Glomerular endothelial cell (primary cell): ENCODE measurements at regions not wholly inside any gene's neighbourhood (a gene's known extent, or its start where the extent isn't known, plus 50 kb on each side); places are given as distances from the start of the nearest gene placed in this dataset.

Source experiments
- DNase-seq: peaks from one replicate; pipeline ENCODE4 v3.0.0-alpha.2; 2011; ENCODE audit warnings: low read depth, low spot score; ENCODE audit errors: extremely low read depth

DNA sequence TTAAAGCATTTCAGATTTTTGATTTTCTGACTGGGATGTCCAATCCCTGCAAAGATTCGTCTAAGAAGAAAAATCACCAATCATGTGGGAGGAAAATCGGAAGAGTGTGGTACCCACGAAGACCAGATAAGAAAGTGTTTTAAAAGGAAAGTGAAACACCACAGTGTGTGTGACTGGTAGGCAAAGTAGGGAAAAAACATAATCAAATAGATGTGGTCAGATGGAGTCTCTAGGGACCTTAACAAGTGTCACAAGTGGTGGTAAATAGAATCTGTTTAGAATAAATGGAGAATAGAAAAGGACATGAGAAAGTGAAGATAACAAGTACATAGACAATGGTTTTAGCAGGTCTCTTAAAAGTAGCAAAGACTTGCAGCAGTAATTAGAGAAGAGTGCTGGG lies 154.6 kb downstream of the SLC30A10 start:
- DNase-seq, result no peak

DNA sequence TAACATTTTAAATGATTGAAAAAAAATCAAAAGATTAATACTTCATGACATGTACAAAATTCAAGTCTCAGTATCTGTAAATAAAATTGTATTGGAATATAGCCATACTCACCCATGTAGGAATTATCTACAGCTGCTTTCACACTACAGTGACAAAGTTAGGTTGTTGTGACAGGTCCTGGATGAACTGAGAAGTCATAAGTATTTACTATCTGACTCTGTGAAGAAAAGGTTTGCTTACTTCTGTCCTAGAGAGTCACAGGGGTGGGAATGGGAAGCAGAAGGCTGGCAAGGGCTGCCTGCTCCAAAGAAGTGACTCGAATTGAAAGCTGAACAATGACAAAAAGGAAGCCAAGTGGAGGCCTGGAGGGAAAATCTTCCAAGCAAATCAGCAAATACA lies 155.2 kb downstream of the SLC30A10 start:
- DNase-seq, result no peak

DNA sequence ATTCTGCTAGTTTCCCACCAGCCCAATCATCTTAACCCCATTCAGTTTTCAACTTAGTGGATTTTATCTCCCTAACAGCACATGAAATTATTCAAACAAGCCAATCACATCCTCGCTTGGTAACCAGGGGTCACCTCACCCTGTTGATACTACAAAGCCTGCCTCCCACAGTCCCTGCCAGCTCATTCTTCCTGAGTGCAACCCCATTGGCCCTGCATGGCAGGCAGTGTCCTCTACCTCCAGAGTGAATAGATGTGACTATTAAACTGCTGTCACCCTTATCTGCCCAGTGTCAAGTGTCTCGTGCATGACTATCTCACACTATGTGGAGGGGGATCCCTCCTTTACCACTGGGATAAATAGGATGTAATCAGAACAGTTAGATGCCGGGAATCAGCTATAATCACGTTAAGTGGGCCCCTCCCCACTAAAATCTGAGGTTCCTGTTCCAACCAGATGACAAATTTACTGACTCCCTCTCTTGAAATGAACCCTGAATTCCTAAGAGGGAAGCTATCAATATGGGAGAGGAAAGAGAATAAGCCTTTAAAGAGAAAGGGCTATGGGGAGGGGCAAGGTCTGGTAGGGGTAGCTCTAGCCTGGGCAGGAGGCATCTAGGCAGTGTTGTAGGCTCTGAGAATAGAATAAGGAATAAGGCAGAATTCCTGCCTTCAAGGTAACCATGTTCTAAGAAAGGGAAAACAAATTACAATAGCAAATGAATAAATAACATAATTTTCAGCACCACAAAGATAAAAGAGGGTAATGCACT lies 155.9 kb downstream of the SLC30A10 start:
- DNase-seq, result no peak

DNA sequence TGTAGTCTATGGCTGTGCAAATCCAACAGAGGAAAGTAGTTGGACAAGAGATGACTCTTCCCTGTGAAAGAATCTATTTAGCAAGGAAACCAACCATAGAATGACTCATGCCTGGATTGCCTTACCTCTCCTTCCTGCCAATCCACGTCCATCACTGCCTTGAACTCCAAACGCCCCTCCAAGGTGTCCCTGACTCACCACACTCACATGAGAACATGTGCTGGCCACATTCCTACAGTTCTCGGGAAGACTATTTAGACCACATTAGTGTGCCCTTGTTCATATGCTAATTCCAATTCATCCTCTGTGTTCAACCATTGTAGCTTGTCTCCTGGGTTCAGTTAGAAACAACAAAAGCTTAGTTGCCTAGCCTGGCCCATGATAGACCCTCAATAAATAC lies 157.3 kb downstream of the SLC30A10 start:
- DNase-seq, result no peak

DNA sequence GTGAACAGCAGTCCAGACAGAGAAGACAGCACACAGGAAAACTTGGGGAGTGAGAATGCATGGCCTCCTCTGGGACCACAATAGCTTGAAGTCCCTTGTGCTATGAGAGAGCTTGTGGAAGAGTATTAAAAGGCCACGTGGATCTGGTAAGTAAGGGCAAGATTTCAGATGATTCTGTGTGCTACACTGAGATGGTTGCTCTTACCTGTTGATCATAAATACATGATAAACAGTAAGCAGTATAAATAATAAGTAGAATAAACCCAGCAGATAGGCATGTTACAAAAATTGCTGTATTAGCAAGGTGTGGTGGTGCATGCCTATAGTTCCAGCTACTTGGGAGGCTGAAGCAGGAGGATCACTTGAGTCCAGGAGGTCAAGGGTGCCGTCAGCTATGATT lies 150.4 kb upstream of the ZC3H11B start:
- no peak for DNase-seq

DNA sequence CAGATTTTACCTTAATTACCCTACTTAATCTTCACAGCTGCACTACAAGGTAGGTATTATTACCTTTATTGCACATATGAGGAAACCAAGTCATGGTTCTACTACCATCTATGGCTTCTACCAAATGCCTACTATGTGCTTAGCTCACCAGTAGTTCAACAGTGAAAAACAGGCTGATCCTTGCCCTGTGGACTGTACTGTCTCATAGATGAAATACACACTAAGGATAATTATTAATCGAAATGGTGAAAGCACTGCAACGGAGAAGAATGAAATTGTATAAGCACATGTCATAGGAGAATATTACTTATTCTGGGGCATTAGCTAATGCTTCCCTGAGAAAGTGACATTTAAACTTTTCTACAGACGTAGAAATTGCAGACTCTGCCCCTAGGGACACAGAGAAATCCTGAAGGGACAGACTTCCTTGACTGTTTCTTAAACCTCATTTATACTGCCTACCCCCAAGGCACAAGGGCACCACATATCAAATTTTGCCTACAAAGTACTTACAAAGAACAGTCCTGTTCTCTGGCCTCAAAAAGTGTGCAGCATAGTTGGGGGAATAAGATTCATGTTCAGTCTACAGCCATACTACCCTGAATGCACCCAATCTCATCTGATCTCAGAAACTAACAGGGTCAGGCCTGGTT lies 148.4 kb upstream of the ZC3H11B start:
- no peak for DNase-seq

DNA sequence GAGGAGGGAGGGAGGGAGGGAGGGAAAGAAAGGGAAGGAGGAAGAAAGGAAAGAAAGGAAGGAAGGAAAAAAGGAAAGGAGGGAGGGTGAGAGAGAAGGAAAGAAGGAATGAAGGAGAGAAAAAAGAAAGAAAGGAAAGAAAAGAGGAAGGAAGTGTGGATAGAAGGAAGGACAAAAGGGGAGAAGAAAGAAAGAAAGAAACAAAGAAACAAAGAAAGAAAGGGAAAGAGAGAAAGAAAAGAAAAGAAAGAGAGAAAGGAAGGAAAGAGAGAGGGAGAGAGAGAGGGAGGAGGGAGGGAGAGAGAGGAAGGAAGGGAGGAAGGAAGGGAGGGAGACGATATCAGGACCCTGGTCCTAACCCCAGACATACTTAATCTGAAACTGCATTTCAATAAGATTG lies 146.2 kb upstream of the ZC3H11B start:
- no peak for DNase-seq

DNA sequence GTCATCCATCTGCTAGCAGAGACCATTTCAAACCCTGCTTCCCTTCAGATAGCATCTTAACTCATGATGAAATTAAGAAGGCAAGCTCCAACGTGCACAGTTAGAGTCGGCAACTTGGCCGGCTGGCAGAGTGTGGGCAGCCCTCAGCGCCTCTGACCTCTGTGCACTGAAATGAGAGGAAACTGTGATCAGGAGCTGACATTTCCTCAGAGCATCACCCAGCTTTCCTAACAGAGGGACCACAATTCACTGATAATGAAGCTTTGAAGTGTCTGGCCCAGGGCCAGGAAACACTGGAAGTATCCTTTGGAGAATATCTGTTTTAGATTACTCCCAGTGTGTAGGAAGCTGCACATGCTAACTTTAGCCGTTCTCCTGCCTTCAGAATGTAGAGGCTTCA lies 145.0 kb upstream of the ZC3H11B start:
- DNase-seq, result no peak

DNA sequence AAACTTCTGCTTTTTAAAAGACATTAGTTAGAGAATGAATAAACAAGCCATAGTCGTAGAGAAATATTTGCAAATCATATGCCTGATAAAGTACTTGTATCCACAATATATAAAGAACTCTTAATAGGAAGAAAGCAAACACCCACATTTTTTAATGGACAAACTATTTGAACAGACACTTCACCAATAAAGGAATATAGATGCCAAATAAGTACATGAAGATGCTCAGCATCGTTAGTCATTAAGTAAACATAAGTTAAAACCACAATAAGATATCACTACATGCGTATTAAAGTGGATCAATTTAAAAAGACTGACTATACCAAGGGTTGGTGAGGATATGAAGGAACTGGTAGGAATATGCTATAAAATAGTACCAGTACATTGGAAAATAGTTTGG lies 142.3 kb upstream of the ZC3H11B start:
- no peak for DNase-seq

DNA sequence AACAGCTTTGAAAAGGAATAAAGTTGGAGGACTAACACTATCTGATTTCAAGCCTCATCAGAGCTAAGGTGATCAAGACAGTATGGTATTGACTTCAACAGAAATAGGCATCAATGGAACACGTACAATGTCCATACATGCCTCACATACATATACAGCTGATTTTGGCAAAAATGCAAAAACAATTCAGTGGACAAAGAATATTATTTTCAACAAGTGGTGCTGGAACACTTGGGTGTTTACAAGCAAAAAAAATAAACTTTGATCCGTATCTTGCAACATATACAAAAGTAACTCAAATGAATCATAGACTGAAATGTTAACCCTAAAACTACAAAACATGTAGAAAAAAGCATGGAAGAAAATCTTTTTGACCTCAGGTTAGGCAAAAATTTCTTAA lies 141.9 kb upstream of the ZC3H11B start:
- DNase-seq, result no peak

DNA sequence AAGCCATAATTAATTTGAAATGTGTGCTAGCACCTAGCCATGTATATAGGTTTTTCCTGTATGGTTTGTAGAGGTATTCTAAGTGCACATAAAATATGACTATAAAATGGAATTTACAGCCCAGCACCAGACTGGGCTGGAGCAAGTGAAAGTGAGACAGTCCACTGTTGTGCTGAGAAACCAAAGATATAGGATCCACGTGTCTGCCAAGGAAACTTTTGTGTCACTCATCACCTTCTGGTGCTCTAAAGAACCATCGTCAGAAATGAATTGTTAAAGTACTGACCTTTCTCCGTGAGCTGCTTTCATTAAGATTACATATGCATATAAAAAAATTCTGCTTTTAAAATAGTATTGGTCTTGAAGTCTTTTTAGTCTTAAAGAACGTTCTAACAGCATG lies 141.0 kb upstream of the ZC3H11B start:
- DNase-seq, result no peak

DNA sequence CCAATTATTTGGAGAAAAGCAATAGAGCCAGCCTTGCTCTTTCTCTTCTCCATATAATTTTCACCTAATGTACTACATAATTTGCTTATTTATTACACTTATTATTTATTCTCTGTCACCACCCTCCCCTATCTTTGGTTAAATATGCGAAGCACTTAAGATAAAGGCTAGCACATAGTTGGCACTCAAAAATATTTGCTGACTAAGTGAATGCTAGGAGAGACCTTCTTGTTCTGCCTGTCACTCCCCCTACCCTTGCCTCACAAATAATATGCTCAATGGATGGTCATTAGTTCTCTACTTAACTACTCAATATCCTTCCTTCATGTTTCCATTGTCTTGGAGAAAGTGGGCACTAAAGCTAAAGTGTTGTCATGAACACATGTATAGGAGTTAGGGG lies 139.7 kb upstream of the ZC3H11B start:
- no peak for DNase-seq

DNA sequence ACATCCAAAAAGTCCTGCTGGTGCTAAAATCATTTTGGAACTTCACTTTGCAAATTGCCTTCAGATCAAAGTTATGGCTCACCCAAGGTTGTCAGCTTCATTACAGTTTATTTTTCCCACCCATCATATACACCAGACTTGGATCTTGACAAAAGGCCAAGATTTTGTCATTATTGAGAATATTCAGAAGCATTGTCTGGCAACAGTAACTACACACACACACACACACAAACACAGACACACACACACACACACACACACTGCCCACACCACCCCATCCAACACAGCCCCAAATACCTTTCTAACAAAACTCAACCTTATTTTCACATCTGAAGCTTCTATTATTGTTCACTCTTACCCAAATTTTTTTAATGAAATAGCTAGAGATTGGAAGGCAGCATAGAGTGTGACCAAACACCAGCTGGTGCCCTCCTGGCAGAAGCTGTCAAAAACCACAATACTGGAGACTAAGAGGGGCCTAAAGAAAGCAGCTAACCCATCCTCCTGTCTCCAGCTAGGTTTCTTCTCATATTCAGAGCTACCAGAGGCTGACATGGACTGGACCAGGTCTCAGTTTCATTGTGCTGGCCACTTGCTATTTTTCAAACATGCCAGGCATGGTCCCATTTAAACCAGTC lies 139.1 kb upstream of the ZC3H11B start:
- DNase-seq, result no peak

DNA sequence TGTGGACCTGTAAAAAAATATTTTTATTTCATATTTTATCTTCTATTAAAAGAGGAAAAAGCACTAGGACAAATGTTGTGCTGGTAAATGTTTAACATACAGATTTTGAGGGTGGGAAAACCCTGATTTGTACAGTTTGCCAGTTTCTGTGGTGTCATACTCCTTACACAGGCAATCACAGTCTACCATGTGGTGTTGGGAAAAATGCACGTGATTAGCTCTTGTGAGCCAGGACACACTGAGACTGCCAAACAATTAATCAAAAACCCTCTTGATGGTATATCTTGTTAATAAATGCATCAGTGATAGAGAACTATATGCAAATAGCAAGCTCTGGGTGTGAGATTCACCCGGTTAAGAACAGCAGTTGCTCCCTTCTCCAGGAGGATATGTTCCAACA lies 136.5 kb upstream of the ZC3H11B start:
- no peak for DNase-seq

DNA sequence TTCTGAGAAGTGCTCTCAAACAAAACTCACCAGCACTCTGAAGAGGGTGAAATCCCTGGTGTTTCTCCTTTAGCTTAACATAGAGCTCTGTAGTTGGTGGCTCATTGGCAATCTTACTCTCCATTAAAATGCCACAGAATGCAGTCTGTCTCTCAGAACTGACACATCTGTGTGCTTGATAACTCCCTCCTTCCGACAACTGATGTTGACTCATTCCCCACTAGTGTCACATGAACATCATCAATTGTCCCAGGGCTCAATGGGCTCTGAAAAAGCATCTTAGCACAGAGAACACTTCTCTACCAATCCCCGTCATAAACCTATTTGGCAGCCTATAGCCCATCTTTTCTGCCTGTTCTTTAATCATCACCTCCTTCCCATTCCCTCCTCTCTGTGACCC lies 133.2 kb upstream of the ZC3H11B start:
- no peak for DNase-seq

DNA sequence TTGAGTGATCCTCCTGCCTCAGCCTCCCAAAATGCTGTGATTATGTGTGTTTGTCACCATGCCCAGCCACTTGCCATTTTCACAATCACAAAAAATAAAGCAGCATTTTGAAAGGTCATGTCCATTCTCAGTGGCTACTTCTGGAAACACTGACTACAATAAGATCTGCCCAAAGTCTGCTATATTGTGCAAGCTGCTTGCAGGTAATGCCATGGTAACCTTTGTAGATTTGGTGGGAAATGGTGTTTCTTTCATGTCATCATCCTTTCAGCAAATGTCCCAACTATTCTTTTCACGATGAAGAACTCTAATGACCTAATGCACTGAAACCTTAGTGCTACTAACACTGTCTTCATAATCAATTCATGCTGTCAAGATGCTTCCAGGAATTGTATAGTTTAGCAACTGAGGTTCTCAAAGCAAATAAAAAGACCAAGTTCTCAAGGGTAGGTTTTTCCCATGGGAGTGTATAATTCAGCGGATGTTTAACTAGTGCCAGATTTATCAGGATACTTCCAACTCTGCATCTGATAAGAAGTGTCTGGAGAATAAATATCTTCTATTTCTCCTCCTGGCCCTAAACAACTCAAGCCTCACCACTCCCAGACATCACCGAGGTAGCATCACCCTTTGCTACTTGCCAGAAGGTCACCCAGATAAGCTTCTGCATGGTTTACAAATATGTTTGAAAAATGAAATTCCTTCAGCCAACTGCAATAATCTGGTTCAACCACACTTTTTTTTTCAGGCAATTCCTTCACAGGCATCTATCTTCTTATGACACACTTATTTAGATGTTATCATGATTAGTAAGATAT lies 132.0 kb upstream of the ZC3H11B start:
- no peak for DNase-seq

DNA sequence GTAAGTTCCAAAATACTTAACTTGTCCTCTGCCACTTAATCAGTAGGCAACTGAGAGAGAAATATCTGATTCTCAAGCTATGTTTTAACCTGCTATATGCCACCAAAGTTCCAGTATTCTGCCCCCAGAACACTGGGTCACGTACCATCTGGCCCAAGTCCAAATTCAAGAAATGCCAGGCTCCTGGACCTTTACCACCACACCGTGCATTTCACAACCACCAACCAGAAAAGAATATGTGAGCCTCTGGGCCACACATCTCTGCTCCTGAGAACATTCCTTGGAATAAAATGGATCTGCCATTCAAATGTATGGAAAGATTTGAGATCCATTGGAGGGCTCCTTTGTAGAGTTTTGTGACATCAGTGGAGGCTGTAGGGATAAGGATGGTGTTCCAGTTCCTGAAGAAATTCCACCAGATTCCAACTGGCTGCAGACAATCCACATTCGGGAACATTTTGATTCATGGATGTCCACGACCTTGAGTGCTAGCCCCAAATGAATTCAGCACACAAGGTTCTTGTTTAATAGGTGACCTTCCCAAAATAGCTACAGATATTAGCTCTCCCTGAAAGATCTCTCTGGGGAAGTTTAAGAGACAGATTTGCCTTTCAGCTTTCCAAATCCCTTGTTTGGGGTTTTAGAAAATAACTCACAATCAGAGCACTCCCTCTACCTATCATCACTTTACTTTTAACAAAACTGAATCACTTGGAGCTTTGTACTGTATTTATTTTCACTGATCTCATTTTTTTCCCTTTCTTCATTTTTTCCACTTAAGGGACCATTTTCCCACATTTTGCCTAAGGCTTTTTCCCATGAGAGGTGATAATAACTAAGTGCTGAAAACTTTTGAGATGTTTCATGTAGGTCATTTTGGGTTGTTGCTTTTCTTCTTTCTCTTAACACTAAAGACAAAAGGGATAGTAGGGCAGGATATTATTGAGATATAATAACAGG lies 128.4 kb upstream of the ZC3H11B start:
- no peak for DNase-seq

DNA sequence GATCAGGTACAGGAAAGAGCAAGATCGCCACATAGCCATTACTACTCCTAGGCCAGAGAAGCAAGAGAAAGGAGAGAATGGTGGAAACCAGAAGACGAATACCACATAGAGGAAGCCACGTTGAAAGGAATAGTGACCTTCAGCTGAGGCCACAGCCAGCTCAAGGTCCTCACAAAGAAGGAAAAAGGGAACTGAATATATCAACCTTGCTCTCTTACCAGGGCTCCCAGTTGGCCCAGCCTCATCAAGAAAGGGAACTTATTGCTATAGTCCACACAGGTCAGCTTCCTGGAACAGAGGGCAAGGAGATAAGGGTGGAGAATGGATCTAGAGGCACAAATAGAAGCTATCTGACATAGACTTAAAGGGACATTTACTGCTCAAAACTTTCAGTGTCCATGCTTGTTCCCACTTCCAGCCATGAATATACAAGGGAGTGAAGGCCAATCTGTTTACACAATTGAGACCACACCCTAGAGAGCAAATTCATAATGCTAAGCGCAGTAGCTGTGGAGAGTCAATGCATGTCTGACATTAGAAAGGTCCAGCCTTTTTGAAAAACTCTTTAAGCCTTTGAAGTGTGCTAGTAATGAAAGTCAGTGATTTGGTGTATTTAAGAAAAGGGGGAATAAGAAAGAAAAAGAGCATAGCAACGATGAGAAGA lies 120.7 kb upstream of the ZC3H11B start:
- no peak for DNase-seq

DNA sequence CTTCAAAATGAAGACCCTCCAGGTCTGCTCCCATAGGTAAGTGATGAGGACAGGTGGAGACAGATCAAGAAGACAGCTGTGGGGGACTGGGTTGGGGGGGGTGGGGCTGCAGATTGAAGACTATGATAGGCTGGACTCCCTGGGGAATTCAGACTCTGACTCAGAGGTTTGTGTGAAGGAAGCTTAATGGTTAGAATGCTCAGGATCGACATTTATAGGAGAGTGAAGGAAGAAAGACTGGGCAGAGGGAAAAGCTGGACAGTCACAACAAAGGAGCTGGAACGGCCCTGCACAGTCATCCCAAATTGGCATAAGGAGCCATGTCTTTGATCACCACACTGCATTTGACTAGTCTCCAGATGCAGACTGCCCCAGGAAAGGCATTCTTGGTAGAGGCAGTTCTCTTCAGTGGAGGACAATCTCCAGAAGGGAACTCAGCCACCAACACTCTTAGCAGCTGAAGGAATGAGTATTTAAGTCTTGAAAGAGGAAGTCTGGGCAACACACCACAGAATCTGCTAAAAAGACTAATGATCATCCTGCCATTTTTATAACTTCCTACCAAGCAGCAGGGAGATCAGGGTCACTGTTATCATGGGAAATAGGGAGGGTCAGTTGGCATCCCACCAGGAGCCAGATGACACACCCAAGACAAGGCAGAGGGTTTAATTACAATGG lies 120.0 kb upstream of the ZC3H11B start:
- DNase-seq, result no peak
